Lower leg skin (tissue), 3 donors: ENCODE measurements at regions not wholly inside any gene's neighbourhood (a gene's known extent, or its start where the extent isn't known, plus 50 kb on each side); places are given as distances from the start of the nearest gene placed in this dataset.

Experiments
- POLR2A ChIP-seq, 2 donors: fragments of 450-650 bp; IDR thresholded peaks; one replicate each; pipeline ENCODE4 v1.6.1; 2016 to 2017; ENCODE audit warnings: antibody characterized with exemption in 2 of 2, mild to moderate bottlenecking in 1 of 2, moderate library complexity in 1 of 2
- TF ChIP-seq, protein P1 (sequence below), 3 donors: fragments of 450-650 bp; IDR thresholded peaks; one replicate each; pipeline ENCODE4 v1.5.1; 2016; ENCODE audit warnings: antibody characterized with exemption in 3 of 3, mild to moderate bottlenecking in 3 of 3, moderate library complexity in 2 of 3

DNA sequence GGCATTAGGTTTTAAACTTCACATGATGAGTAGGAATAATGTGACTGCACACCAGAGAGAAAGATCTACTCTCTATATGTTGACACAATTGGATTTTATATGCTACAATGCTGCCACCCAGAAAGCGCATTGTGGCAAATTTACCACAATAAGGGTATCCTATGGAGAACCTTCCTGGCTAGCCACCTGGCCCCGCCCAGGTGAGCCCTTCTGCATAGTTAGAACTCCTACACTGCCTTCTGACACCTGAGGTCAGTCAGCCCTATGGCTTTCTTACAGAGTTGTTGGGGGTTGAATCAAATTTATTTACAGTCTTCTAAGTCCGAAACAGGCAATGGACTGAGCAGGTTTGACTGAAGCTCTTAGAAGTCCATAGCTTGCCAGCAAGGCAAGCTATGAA, 153.8 kb upstream of the S100G start:
- TF ChIP-seq, protein P1, sequence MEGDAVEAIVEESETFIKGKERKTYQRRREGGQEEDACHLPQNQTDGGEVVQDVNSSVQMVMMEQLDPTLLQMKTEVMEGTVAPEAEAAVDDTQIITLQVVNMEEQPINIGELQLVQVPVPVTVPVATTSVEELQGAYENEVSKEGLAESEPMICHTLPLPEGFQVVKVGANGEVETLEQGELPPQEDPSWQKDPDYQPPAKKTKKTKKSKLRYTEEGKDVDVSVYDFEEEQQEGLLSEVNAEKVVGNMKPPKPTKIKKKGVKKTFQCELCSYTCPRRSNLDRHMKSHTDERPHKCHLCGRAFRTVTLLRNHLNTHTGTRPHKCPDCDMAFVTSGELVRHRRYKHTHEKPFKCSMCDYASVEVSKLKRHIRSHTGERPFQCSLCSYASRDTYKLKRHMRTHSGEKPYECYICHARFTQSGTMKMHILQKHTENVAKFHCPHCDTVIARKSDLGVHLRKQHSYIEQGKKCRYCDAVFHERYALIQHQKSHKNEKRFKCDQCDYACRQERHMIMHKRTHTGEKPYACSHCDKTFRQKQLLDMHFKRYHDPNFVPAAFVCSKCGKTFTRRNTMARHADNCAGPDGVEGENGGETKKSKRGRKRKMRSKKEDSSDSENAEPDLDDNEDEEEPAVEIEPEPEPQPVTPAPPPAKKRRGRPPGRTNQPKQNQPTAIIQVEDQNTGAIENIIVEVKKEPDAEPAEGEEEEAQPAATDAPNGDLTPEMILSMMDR (IDR thresholded peaks at IDR 0.05), result no peak
- TF ChIP-seq POLR2A (IDR thresholded peaks at IDR 0.05), result no peak
